Activated CD8-positive, alpha-beta T cell treated with anti-CD3 and anti-CD28 coated beads for 36 hours (primary cell): ENCODE measurements at regions not wholly inside any gene's neighbourhood (a gene's known extent, or its start where the extent isn't known, plus 50 kb on each side); places are given as distances from the start of the nearest gene placed in this dataset.

Experiments
- ATAC-seq: fragments of 200-7000 bp; cut with Tn5 transposase; one replicate; pipeline ENCODE4 v1.10.0; 2021; ENCODE audit warnings: mild to moderate bottlenecking, moderate library complexity
- CTCF ChIA-PET: fragments of 350-600 bp; sonication (Branson Sonifier 250); formaldehyde crosslinking; loops from one replicate; lab custom pipeline; 2021; ENCODE audit warnings: antibody characterized with exemption; lab: Charles Lee
- POLR2A ChIA-PET: fragments of 350-600 bp; sonication (Branson Sonifier 250); formaldehyde crosslinking; loops from one replicate; lab custom pipeline; 2021; ENCODE audit warnings: antibody characterized with exemption; lab: Charles Lee
- DNase-seq: peaks from one replicate; pipeline ENCODE4 v3.0.0-alpha.2; 2020
- H3K27ac Mint-ChIP-seq: one replicate; pipeline ENCODE4 v1.8.0; 2021; ENCODE audit warnings: mild to moderate bottlenecking, mixed read lengths
- H3K27me3 Mint-ChIP-seq: one replicate; pipeline ENCODE4 v1.8.0; 2021; ENCODE audit warnings: mixed read lengths
- H3K36me3 Mint-ChIP-seq: one replicate; pipeline ENCODE4 v1.8.0; 2021; ENCODE audit warnings: low read depth, mixed read lengths
- H3K4me1 Mint-ChIP-seq: one replicate; pipeline ENCODE4 v1.8.0; 2021; ENCODE audit warnings: low read depth, mixed read lengths
- H3K4me3 Mint-ChIP-seq: one replicate; pipeline ENCODE4 v1.8.0; 2021; ENCODE audit warnings: mild to moderate bottlenecking, moderate library complexity, mixed read lengths
- H3K9me3 Mint-ChIP-seq: one replicate; pipeline ENCODE4 v1.8.0; 2021; ENCODE audit warnings: mixed read lengths
- intact Hi-C: fragments of 100-400 bp; cut with micrococcal nuclease; formaldehyde crosslinking; loops from one replicate; pipeline ENCODE4 v1.10.0; 2022
- TF ChIP-seq, protein P1 (sequence below): fragments of 200-600 bp; IDR thresholded peaks from one replicate; pipeline ENCODE4 v1.8.0; 2022; ENCODE audit warnings: antibody characterized with exemption, mild to moderate bottlenecking

DNA sequence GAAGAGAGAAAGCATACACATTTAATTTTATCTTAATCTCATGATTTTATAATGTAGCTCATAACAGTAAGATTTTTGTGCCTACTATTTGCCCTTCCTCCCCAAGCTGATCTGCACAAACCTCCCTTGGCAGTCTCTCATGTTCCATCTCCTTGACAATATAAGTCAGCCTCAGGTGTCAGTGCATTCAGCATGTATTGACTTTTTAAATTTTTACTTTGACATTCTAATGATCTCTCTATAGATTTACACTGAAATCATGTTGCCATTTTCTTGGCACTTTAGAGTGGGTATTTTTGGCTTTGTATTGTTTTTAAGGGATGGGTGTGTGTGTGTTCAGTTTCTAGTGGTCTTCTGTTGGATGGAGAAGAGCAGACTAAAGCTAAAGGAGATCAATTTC lies 505.3 kb upstream of the CPEB2 start:
- H3K9me3 Mint-ChIP-seq, result peaks cover 2% of the 10 kb centered on the region
- H3K4me3 Mint-ChIP-seq, result no peak overlapping the region
- ATAC-seq, result no peak
- intact Hi-C loops, result no loop called here
- H3K4me1 Mint-ChIP-seq, result no peaks in the 10 kb centered on the region
- no peak overlapping the region for H3K27ac Mint-ChIP-seq
- ChIA-PET POLR2A (no interaction called here), CTCF (no interaction called here)
- DNase-seq, result no peak
- TF ChIP-seq, protein P1, sequence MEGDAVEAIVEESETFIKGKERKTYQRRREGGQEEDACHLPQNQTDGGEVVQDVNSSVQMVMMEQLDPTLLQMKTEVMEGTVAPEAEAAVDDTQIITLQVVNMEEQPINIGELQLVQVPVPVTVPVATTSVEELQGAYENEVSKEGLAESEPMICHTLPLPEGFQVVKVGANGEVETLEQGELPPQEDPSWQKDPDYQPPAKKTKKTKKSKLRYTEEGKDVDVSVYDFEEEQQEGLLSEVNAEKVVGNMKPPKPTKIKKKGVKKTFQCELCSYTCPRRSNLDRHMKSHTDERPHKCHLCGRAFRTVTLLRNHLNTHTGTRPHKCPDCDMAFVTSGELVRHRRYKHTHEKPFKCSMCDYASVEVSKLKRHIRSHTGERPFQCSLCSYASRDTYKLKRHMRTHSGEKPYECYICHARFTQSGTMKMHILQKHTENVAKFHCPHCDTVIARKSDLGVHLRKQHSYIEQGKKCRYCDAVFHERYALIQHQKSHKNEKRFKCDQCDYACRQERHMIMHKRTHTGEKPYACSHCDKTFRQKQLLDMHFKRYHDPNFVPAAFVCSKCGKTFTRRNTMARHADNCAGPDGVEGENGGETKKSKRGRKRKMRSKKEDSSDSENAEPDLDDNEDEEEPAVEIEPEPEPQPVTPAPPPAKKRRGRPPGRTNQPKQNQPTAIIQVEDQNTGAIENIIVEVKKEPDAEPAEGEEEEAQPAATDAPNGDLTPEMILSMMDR, result no peak
- H3K27me3 Mint-ChIP-seq, result no peaks in the 10 kb centered on the region
- H3K36me3 Mint-ChIP-seq, result no peaks in the 10 kb centered on the region

DNA sequence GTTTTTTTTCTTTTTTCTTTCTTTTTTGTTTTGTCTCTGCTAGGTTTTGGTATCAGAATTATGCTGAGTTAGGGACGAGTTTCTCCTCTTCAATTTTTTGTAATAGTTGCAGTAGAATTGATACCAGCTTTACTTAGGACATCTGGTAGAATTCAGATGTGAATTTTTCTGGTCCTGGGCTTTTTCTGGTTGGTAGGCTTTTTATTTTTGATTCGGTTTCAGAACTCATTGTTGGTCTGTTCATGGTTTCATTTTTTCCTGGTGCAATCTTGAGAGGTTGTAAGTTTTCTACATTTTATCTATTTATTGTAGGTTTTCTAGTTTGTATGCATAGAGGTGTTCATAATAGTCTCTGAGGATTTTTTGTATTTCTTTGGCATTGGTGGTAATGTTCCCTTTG lies 498.1 kb upstream of the CPEB2 start:
- Mint-ChIP-seq H3K4me1 (no peaks in the 10 kb centered on the region), H3K4me3 (no peak overlapping the region), H3K27ac (no peak overlapping the region), H3K36me3 (no peaks in the 10 kb centered on the region), H3K27me3 (no peaks in the 10 kb centered on the region), H3K9me3 (peaks cover 4% of the 10 kb centered on the region)
- intact Hi-C loops, result no loop called here
- TF ChIP-seq, protein P1, result no peak
- ATAC-seq, result no peak
- POLR2A ChIA-PET, result no interaction called here
- no peak for DNase-seq
- CTCF ChIA-PET, result no interaction called here

DNA sequence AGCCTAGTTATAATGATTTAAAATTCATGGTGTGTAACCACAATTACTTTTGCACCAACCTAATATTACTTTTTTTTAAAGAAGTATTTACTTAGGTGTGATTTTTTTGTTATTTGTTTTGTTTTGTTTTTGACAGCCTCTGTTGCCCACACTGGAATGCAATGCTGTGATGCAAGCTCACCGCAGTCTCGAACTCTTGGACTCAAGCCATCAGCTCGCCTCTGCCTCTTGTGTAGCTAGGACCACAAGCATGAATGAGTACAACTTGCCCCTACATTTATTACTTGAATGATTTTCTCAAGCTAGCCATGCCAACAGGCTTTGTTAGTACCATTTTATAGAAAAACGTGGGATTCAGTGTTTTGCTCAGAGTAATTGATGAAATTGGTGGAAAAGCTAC lies 488.8 kb upstream of the CPEB2 start:
- Mint-ChIP-seq H3K27ac (no peak overlapping the region), H3K36me3 (no peaks in the 10 kb centered on the region), H3K9me3 (no peaks in the 10 kb centered on the region), H3K4me1 (no peaks in the 10 kb centered on the region), H3K4me3 (no peak overlapping the region), H3K27me3 (no peaks in the 10 kb centered on the region)
- ATAC-seq, result no peak
- ChIA-PET CTCF (no interaction called here), POLR2A (no interaction called here)
- TF ChIP-seq, protein P1, result no peak
- intact Hi-C loops, result no loop called here
- DNase-seq, result no peak

DNA sequence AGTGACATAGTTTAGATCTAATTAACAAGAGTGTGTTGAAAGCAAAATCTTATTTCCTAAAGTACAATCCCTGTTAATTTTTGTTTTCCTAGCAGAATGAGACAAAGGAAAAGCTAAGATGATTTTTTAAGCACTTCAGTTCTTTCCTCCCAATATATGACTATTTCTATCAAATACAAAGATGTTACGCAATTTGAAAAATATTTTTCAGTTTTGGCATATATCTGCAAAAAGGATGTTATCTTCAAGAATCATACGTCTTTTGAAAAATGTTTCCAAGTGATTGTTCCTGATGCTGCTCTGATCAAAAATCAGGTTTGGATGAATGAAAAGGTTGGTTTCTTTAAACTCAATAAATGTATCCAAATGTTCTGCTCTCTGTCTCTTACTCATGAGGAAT lies 486.7 kb upstream of the CPEB2 start:
- TF ChIP-seq, protein P1, result no peak
- no peak for DNase-seq
- no peaks in the 10 kb centered on the region for H3K27me3 Mint-ChIP-seq
- POLR2A ChIA-PET, result no interaction called here
- H3K4me3 Mint-ChIP-seq, result no peak overlapping the region
- no peaks in the 10 kb centered on the region for H3K36me3 Mint-ChIP-seq
- no peak for ATAC-seq
- H3K27ac Mint-ChIP-seq, result no peak overlapping the region
- no peaks in the 10 kb centered on the region for H3K9me3 Mint-ChIP-seq
- intact Hi-C loops, result no loop called here
- CTCF ChIA-PET, result no interaction called here
- no peaks in the 10 kb centered on the region for H3K4me1 Mint-ChIP-seq

DNA sequence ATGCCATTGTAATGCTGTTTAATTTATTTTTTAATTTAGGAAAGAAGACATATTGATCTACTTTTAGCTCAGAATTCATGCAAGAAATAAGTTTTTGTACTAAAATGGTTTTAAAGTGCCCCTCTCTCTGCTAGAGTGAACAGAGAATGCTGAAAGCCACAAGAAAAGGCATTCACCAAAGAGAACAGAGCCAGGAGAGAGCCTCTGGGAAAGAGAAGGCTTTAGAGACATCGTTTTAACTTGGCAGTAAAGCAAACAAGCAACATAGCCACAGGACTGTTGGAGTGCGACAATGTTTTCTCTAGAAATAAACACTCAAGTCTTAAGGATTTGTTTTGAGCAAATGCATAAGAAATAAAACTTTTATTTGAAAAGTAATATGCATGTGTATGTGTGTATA lies 484.1 kb upstream of the CPEB2 start:
- Mint-ChIP-seq H3K4me3 (no peak overlapping the region), H3K9me3 (peaks cover under 1% of the 10 kb centered on the region), H3K4me1 (no peaks in the 10 kb centered on the region), H3K36me3 (no peaks in the 10 kb centered on the region), H3K27me3 (no peaks in the 10 kb centered on the region), H3K27ac (no peak overlapping the region)
- POLR2A ChIA-PET, result no interaction called here
- ATAC-seq (no peak), DNase-seq (no peak)
- CTCF ChIA-PET, result no interaction called here
- intact Hi-C loops, result no loop called here
- TF ChIP-seq, protein P1, result no peak
